KOPT-K1 (cell line): ENCODE measurements at regions not wholly inside any gene's neighbourhood (a gene's known extent, or its start where the extent isn't known, plus 50 kb on each side); places are given as distances from the start of the nearest gene placed in this dataset.

Experiments used
- H3K27ac ChIP-seq: fragments of 200-600 bp; sonication (generic); 2 replicates; pipeline ENCODE4 v1.5.1; 2016; ENCODE audit warnings: antibody characterized with exemption, mild to moderate bottlenecking, low read depth, low read length; ENCODE audit not compliant: poor library complexity, severe bottlenecking
- H3K36me3 ChIP-seq: fragments of 200-600 bp; sonication (generic); 2 replicates; pipeline ENCODE4 v1.5.1; 2017; ENCODE audit warnings: antibody characterized with exemption, mild to moderate bottlenecking, low read length, moderate library complexity; ENCODE audit not compliant: insufficient read depth
- H3K9me3 ChIP-seq: fragments of 200-600 bp; sonication (generic); 2 replicates; pipeline ENCODE4 v1.5.1; 2017; ENCODE audit warnings: antibody characterized with exemption, low read length, mild to moderate bottlenecking; ENCODE audit not compliant: insufficient read depth, poor library complexity, severe bottlenecking

DNA sequence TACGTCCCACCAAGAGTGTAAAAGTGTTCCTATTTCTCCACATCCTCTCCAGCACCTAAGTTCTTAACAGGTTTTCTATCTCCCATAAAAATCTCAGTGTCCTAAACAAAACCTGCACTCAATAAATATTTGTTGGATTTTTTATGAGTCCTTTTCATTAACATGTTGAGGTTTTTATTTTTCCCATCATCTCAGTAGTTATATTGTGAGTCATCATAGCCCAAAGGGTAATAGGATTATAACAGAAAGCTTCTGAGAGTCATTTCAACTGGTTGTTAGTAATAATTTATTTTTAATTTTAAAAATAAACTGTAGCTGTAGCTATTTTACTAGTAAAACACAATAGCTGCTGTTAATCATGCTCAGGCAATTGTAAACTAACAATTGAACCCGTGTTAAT, 331.6 kb upstream of the SLC30A5 start:
- Histone ChIP-seq H3K9me3 (no peaks in the 10 kb centered on the region), H3K36me3 (no peaks in the 10 kb centered on the region), H3K27ac (no peak overlapping the region)

DNA sequence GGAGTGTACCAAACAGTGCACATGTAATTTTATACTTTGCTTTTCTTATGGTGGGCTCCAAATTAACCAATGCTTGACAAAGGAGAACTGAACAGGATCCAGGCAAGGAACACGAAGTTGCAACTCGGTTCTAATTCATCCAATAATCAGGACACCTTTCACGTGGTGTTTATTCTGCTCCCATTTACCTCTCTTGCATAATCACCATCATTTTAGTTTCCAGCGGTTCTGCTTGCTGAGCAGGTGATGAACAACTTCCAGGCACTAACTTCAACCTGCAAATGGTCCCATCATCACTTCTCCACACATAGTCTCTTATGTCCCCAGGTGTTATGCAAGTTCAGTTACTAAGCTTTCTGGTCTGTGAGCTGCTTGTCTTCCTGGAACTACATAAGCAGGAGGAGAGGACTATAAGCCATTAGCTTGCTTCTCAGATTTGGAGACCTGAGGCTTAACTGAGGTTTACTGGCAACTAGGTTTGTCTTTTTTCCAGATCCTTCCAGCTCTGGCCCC, 326.8 kb upstream of the SLC30A5 start:
- Histone ChIP-seq H3K9me3 (no peaks in the 10 kb centered on the region), H3K36me3 (no peaks in the 10 kb centered on the region), H3K27ac (no peak overlapping the region)

GRCh38 chr5:68770551-68770950, 323.3 kb upstream of the SLC30A5 start:
- Histone ChIP-seq H3K36me3 (no peaks in the 10 kb centered on the region), H3K9me3 (no peaks in the 10 kb centered on the region), H3K27ac (no peak overlapping the region)

DNA sequence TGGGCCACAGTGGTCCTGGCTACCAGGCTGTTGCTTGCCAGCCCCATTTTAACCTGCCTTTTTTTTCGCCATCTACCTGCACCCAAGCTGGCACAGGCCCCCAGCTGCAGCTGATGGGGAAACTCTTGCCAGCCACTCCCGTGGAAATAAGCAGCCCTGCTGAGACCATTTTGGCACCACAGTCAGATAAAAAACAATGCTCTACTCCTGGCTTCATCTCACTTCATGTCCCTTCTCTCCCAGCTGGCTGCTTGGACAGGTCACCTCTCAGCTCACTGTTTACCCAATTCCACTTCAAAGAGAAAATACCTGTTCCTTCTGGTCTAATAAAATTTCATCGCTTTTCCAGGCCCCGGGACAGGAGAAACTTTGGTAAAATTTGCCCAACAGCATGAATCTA, 322.6 kb upstream of the SLC30A5 start:
- Histone ChIP-seq H3K9me3 (no peaks in the 10 kb centered on the region), H3K36me3 (no peaks in the 10 kb centered on the region), H3K27ac (no peak overlapping the region)

DNA sequence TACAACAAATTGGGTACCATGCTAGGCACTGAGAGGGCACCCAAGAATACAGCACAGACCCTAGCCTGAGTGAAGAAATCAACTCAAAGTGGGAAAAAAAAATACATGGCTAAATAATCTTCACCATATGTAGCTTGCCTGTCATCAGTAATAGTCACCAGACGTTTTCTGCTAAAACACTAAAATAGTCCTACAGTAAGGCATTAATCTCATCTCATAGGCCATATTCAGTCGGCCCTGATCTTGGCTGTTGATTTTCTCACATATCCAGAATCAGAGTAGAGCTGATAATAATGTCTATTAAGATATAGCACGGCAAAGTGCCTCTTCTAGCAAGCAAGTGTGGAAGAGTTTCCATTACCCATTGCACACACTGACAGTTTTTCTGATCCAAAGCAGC, 322.1 kb upstream of the SLC30A5 start:
- Histone ChIP-seq H3K27ac (no peak overlapping the region), H3K36me3 (no peaks in the 10 kb centered on the region), H3K9me3 (no peaks in the 10 kb centered on the region)

DNA sequence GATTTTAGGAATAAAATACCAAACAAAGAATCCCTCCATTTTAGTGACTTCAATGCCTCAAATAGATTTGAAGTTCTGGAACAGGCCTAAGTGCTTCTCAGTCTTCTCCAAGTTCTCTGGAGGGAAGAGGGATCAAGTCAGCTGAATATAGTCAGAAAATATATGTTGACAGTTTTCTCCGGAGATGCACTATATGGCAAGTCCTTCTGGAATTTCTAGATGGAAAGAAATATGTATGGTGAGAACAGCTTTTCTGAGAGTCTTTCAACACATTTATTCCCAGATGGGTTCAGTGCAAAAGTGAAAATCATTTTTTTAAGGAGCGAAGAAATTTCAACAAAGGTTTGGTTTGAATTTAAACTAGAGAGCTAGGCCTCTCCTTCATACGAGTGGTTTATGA, 317.4 kb upstream of the SLC30A5 start:
- Histone ChIP-seq H3K27ac (no peak overlapping the region), H3K36me3 (no peaks in the 10 kb centered on the region), H3K9me3 (no peaks in the 10 kb centered on the region)

- Histone ChIP-seq H3K27ac (no peak overlapping the region), H3K9me3 (no peaks in the 10 kb centered on the region), H3K36me3 (no peaks in the 10 kb centered on the region)
Observed at GRCh38 chr5:68777135-68777534, 316.7 kb upstream of the SLC30A5 start.

DNA sequence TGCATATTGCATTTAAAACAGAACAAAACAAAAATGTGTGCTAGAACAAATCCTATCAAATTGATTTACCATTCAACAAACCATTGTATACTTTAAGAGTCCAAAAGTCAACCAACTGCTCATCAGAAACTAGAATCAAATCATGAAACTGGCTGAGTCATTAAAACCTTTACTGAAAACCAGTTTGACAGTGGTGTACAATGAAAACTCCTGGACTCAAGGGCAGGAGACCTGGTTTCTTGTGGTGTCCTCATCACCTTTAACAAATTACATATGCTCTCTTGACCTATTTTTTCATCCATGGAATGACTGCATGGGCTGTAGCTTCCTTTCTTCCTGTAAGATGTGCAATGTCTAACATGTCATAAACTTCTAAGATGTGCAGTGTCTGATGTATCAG, 315.3 kb upstream of the SLC30A5 start:
- no peaks in the 10 kb centered on the region for H3K36me3 ChIP-seq
- H3K27ac ChIP-seq, result no peak overlapping the region
- H3K9me3 ChIP-seq, result no peaks in the 10 kb centered on the region

GRCh38 chr5:68780299-68780955, 313.4 kb upstream of the SLC30A5 start:
- H3K27ac ChIP-seq, result no peak overlapping the region

DNA sequence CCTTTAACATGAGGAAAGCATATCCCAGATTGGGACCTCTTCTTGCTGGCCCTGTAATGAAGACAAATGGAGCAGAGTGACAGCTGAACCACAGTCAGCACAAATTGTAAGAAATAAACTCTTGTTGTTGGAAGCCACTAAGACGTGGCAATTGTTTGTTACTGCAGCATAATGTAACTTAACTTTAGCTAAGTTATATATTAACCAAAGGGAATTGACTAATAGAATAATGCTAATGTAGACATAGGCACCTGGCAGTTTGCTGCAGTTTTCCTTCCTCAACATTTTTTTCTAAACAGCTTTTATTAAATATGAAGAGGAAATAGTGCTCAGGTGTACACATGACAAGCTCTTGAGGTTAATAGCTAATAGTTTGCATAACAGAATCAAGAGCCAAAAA, 300.7 kb upstream of the SLC30A5 start:
- no peak overlapping the region for H3K27ac ChIP-seq

More at GRCh38 chr5:68780299-68780955, 313.4 kb upstream of the SLC30A5 start:
- Histone ChIP-seq H3K9me3 (no peaks in the 10 kb centered on the region), H3K36me3 (no peaks in the 10 kb centered on the region)

GRCh38 chr5:68793993-68794392, 299.8 kb upstream of the SLC30A5 start:
- no peaks in the 10 kb centered on the region for H3K9me3 ChIP-seq
- H3K36me3 ChIP-seq, result no peaks in the 10 kb centered on the region
- H3K27ac ChIP-seq, result no peak overlapping the region

More for the DNA sequence above, 300.7 kb upstream of the SLC30A5 start:
- H3K9me3 ChIP-seq, result no peaks in the 10 kb centered on the region
- no peaks in the 10 kb centered on the region for H3K36me3 ChIP-seq

DNA sequence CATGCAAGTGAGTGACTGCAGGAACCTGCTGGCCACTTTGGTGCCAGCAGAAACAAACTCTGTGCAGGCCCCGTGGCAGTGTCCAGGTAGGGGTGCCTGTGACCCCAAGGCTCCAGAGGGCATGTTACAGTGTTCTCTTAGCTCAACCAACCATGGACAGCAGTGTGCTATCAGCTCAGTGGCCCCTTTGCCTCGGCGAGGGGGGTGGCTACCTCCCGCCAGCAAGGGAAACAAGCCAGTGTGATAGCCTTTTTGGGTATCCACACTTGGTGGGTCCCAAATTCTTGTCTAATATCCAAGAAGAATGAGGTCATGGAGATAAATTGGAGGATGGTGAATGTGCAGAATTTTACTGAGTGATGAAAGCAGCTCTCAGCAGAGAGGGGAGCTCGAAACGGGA, 298.6 kb upstream of the SLC30A5 start:
- Histone ChIP-seq H3K9me3 (no peaks in the 10 kb centered on the region), H3K27ac (no peak overlapping the region), H3K36me3 (no peaks in the 10 kb centered on the region)

- Histone ChIP-seq H3K27ac (no peak overlapping the region), H3K36me3 (no peaks in the 10 kb centered on the region), H3K9me3 (peaks cover 8% of the 10 kb centered on the region)
Observed at GRCh38 chr5:68798877-68799843, 294.7 kb upstream of the SLC30A5 start.

- Histone ChIP-seq H3K36me3 (no peaks in the 10 kb centered on the region), H3K27ac (no peak overlapping the region)
Observed at GRCh38 chr5:68802430-68802829, 291.4 kb upstream of the SLC30A5 start.

GRCh38 chr5:68803881-68804319, 289.9 kb upstream of the SLC30A5 start:
- Histone ChIP-seq H3K9me3 (peaks cover 13% of the 10 kb centered on the region), H3K27ac (no peak overlapping the region)

More at GRCh38 chr5:68802430-68802829, 291.4 kb upstream of the SLC30A5 start:
- H3K9me3 ChIP-seq, result peaks cover 13% of the 10 kb centered on the region

More at GRCh38 chr5:68803881-68804319, 289.9 kb upstream of the SLC30A5 start:
- no peaks in the 10 kb centered on the region for H3K36me3 ChIP-seq
